ENCODE measurements at regions not wholly inside any gene's neighbourhood (a gene's known extent, or its start where the extent isn't known, plus 50 kb on each side); places are given as distances from the start of the nearest gene placed in this dataset.

DNA sequence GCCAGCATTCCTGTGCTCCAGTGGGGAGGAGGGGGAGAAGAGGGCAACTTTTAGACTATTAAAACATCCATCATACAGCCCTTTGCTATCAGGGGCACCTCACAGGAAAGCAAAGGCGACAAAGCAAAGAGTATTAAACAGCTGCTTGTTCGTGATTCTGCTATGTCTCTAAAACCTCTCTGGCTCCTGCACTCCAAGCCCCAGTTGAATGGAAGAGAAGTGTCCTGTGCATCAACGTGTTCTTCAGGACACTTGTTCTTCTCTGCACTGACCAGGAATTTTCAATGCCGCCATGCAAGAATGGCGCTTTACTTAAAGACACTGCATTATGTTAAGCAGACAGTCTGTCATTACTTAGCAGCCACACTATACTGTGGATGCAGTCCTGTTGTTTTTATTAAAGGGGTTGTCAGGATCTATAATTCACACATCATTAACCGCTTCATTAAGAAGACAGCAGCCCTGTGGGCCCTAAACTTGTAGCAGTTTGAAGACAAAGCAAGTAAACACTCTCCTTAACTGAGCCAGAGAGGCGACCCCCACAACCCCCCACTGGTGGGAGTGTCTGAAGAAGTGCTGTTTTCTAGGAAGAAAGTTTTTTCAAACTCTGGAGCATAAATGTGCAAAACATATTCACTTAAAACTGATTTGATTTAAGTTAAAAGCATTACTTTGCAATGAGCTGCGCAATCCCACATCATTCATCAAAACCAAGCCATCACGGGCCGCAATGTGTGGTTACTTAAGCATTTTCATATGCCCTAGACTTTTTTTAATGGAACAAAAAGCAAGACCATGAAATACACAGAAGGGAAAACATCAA lies 164.5 kb downstream of the ZNF608 start:
- DNase-seq = no peak

DNA sequence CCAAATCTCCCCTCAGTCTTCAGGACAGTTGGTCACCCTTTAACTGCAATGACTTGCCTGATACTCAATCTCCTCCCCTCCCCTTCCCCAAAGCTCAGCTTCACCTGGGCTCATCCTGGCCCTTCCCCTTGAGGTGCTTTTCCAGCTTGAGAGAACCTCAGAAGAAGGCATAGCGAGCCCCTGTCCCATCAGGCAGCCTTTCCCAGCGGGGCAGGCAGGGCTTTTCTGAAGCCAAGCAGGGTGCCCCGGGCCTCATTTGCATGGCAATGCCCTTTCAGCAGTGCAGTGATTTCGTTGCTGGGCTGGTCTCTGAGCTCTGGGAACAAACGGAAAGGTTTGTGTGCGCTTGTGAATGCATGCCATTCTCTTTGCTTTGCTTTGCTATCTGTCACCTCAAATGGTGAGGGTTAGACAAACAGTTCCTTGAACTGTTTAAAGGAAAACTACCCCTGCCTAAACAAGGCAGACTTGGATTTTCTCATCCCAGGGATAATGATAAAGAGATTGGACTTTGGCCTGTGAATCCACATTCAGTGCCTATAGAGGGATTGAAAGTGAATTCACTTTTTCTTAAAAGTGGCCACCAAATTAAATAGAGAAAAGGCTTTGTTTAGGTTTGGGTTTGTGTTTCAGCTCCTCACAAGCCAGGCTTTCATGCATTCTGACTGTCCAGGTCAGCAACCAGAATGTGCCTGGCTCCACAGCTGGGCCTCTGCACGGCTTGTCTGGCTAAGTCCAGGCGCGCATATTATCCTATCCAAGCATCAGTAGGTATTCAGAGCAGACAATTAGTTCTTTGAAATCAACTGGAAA lies 165.3 kb downstream of the ZNF608 start:
- DNase-seq = no peak

DNA sequence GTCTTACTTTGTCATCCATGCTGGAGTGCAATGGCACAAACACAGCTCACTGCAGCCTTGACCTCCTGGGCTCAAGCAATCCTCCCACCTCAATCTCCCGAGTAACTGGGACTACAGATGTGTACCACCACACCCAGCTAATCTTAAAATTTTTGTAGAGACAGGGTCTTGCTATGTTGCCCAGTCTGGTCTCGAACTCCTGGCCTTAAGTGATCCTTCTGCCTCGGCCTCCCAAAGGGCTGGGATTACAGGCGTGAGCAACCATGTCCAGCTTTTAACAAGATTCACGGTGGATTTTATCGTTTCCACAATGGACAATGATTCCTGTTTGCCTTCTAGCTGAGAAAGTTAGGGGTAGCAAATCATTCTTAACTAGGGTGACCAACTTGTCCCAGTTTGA lies 165.9 kb downstream of the ZNF608 start:
- DNase-seq = no peak

DNA sequence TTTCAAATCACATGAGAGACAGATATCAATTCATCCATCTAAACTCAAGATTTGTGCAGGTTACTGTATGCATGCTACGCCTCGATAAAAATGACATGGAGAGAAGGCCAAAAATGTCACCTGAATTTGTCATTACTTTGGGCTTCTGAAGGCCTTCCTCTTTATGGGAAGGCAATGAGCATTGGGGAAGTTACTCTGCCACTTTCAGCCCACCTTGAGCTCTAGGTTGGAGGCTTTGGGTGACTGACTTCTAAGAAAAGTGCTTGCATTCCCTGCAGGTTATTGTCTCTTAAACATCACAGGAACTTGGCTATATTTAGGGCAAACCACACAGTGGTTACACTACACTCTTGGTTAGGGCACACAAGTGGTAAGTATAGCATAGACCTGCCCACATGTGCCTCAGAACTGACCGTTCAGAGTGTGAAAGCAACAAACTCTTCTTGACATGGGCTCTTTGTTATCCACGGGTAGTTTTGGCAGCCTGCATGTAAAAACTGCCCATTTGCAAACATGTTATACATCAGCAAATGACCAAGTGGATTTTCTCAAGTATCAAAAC lies 169.5 kb downstream of the ZNF608 start:
- DNase-seq = no peak

DNA sequence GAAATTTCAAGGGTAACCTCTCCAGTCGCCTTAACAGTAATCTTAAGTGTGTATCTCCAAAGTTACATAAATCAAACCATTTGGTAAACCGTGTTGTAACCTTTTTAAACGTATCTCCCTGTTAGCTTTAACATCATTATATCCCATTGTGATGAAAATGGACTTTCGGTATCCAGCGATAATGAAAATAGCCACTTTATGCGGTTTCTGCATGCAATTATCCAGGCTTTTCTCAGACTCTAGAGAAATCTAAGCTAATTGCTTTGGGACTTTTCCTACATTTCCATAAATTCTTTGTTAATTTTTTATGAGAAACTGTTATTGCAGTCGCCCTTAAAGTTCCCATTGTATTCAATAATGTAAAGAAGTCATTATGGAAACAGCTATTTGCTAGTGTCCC lies 170.7 kb downstream of the ZNF608 start:
- DNase-seq = no peak

DNA sequence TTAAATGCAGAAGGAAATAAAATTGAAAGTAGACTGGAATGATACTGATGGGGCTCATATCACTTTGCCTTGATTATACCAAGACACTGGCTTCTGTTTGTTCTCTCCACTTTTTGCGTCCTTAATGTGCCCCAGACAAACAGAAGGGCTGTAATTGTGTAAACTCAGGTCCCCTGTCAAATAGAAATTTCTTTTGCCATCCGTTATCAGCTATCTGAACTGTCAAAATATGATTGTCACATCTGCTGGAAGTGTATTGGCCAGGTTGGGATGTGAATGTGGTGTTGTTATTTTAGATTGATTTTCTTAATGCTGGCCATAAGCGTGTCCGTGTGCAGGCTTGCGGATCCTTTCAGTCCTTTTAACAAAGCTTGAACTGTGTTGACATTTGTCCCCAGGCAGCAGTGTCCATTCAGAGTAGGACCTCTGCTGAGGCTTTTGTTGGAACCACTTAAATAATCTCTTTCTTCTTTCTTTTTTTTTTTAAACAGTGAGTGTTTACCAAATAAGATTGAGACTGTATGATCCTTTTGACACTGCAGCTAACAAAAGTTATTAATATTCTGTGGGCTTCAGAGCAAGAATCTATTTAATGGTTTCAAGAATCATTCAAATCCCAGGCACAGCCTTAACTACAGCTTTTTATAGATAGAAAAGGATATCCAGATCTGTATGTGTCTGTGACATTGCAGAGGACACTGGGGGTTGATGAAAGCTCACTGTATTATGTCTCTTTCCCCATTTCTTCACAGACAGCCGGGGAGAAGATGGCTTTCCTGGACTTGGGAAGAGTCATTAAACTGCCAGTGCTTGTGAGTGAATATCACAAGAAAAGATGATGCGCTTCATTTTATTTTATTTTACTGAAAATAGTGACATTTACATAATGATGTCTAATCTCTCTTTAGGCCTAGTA lies 171.7 kb downstream of the ZNF608 start:
- no peak for DNase-seq

DNA sequence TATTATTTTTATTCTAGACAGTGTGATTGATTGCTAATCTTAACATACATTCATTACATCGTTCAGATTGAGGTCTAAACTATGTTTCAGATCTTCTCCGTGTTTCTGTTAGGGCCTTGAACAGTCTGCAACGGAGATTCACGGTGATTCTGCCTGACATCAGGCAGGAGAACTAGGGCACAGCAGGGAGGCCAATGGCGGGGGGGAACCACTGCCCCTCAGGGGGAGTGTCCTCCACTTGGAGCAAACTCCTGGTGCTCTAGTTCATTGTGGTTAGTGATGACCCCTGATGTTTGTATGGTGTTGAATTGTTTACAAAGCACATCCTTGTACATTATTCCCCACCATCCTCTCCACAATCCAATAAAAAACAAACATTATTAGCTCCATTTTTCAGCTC lies 173.5 kb downstream of the ZNF608 start:
- DNase-seq = no peak

DNA sequence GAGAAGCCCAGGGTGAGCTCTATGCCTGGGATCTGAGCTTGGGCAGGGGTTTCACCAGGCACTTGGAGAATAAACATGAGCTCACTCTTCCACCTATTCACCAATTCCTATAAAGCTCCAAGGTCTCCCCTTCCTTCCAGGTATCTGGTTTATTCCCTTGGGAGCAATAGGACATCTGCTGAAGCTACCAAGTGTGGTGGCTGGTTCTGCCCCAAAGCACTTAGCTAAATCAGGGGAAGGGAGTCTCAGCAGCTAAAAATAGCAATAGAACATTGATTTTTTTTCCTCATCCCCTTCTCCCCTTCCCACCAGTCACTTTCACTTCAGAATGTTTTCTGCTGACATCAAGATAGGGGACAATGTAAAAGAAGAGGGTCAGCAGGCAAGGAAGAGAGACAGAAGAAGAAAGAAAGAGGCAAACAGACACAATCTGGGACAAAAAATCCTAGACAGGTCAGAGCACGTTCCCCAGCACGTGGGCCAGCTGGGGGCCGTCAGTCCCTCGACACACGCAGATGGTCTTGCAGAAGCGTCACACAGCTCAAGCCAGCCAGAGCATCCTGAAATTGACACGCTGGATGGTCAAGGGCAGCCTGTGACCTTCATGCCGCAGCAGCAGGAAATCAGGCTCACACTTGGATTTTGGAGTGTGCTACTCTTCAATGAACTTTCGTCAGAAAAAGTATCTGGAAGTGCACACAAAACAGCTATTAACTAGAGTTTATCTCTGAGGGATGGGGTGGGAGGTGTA lies 176.0 kb downstream of the ZNF608 start:
- peak; percentile 16 for DNase-seq

DNA sequence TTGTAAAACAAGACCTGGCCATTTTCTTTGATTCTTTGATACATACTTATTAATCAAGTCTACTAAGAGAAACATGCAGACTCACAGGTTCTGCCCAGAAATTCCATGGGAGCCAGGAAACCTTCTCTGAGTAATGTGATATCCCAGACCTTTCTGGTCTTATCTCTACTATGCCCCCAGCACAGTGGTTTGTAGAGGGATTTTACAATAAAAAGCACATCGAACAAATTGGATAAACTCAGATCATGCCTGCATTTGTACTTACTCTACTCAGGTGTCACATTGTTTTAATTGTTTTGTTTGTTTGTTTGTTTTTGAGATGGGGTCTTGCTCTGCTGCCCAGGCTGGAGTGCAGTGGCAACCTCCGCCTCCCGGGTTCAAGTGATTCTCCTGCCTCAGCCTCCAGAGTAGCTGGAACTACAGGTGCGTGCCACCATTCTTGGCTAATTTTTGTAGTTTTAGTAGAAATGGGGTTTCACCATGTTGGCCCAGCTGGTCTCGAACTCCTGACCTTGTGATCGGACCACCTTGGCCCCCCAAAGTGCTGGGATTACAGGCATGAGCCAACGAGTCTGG lies 179.5 kb downstream of the ZNF608 start:
- DNase-seq = no peak

DNA sequence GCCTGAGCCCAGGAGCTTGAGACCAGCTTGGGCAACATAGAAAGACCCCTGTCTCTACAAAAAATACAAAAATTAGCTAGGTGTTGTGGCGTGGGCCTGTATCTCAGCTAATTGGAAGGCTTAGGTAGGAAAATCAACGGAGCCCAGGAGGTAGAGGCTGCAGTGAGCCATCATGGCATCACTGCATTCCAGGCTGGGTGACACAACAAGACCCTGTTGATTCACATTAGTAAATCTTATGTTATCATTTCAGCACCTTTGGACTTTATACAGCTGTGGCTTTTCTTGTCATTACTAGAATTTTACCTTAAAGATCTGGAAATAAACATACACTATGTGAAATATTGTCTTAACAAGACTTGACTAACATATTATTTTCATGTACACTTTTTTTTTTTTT lies 185.0 kb downstream of the ZNF608 start:
- DNase-seq = no peak

DNA sequence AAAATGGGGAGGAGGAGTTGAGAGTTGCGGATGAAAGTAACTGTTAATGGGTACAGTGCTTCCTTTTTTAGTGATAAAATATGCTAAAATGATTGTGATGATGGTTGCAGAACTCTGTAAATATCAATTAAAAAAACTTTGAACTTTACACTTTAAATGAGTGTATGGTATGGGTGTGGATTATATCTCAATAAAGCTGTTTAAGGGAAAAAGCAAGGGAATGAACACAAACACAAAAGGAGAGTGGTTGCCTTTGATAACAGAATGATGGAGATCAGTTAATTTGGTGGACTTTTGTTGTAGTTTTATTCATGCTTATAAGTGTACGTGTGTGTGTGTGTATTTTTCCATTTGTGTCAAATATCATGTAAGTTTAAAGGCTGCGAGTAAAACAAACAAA lies 186.1 kb downstream of the ZNF608 start:
- no peak for DNase-seq

DNA sequence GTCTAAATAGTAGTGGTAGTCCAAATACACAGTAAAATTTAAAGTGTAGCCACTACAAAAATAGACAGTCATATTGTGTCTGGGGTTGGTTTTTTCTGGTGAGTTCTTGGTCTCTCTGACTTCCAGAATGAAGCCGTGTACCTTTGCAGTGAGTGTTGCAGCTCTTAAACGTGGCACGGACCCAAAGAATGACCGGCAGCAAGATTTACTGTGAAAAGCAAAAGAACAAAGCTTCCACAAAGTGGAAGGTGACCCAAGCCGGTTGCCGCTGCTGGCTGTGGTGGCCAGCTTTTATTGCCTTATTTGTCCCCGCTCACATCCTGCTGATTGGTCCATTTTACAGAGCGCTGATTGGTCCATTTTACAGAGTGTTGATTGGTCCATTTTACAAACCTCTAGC lies 188.7 kb downstream of the ZNF608 start:
- DNase-seq = no peak

DNA sequence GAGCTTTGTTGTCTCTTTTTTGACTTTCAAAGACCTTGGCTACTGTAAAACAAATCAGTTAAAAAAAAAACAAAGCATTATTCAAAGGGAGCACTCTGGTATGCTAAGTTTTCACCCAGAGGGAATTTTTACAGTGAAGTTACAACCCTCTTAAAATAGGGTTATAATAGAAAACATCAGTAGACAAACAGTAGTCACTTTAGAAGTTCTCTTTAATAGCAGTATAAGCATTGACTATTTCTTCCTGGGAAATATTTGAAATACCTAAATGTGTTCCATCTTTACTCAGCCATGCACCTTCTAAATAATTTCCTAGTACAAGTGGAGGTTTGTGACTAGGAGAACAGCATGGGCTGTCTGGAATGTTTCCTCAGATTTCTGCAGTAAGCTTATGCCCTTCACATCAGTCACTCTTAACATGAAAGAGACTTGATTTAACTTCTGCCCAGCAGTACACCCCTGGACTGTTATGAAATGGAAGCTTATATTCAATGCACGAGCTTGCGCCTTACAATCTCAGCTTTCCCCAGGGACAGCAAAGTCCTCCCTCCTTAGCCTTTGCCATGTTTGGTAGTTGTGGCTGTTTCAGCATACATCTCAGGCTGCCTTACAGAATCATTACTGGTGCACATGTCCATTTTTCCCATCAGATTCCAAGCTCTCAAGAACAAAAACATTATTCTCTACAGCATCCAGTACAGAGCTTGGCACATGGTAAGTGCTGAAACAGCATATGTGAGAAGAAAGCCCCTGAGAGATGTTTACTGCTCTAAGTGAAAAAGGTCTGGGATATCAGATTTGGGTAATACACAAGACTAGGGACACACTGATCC lies 191.5 kb downstream of the ZNF608 start:
- no peak for DNase-seq

DNA sequence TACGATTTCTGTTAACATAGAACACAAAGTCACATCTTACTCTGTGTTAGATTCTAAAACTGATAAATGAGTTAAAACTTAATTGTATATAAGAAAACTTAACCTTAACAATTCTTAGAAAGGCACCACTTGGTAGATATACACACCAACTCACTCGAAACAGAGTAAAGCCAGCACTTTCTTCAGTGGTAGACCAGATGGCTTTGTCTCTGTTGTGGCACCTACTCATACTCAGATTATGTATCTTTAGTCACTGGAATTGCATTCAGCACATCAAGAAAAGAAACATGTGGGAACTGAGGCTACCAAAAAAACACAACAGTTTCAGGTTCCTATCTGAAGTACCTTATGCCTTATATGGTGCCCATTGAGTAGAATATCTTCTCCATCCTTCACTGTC lies 192.5 kb downstream of the ZNF608 start:
- no peak for DNase-seq

DNA sequence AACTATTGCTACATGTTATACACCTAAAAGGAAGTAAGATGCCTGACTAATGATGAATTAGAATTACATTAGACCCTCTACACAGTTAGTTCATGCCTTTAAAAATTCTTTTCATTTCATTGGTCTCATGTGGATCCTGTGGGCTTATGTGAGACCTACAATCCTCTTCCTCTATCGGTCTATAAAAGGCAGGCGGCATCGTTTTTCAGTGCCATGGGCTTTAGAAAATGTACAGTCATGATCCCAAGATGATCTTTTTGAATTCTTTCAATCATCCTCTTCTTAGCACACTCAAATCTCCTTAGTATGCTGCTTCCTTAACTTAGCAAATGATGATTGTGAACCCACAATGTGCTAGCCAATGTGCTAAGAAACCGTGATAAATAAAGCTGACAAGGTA lies 193.9 kb downstream of the ZNF608 start:
- no peak for DNase-seq

DNA sequence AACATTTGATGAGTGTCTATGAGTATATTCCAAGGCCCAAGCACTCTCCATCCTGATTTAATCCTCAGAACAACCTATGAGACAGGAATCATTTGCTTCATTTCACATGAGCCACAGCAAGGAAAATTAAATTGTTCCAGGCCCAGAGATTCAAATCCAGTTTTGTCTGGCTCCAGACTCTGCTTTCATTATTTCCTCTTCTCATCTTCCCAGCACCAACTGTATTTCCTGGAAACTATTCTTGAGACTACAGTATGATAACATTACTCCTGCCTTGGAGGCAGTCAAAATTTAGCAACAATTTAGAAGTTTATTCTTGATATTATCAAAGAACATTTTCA lies 194.5 kb downstream of the ZNF608 start:
- no peak for DNase-seq

DNA sequence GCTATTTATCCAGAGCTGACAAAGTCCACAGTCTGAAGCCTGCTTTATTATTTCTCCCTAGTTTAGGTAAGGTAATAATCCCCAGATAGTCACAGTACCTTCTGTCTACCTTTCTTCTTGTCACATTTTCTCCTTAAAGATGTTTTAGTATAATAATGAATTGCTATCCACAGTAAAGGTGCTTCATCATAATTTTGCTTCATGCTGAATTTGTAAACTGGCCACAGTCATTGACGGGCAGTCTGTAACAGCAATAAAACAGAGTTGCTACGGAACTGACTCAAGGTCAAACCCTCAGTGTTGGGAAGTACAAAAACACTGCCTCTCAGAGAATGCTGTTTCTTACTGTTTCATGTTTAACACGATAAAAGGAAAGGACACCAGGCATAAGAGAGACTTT lies 195.7 kb downstream of the ZNF608 start:
- DNase-seq = no peak

DNA sequence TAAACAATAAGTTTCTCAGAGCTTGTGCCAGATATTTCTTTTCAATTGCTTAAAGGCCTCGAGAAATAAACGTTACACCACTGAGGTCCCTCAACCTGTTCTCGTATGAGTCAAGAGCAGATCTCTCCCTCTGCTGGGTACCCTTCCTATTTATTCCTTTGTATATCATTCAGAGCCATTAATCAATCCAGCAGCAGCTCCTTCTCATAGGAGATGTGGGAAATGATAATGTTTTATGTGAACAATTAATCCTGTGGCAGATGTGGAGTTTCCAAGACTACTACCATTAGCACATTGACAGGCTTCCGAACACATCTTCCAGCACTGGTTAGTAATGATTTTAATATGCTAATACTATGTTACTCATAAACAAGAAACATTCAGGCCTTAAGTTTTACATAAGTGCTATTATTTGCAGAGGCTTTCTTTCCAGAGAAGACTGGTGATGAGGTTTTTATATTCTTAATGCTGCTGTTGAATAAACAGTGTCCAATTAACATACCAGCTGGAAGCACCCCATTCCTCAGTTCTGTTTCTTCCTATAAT lies 196.5 kb downstream of the ZNF608 start:
- DNase-seq = no peak

DNA sequence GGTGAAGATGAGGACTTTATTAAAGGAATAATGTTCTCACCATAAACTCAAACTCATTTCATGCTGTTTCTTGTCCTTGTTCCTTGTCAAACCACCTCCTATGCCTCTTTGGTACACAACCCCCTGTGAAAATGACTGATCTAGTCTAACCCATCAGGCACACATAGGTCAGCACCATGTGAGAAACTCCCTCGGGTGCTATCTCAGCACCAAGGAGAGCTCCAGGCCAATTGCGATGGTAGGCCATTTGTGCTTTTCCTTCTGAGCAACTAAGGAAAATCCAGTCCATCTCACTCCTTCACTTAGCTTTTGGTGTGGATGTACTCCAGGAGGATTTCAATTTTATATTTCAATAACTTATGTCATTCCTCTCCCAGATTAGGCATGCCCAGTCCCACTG lies 199.8 kb downstream of the ZNF608 start:
- DNase-seq = no peak

DNA sequence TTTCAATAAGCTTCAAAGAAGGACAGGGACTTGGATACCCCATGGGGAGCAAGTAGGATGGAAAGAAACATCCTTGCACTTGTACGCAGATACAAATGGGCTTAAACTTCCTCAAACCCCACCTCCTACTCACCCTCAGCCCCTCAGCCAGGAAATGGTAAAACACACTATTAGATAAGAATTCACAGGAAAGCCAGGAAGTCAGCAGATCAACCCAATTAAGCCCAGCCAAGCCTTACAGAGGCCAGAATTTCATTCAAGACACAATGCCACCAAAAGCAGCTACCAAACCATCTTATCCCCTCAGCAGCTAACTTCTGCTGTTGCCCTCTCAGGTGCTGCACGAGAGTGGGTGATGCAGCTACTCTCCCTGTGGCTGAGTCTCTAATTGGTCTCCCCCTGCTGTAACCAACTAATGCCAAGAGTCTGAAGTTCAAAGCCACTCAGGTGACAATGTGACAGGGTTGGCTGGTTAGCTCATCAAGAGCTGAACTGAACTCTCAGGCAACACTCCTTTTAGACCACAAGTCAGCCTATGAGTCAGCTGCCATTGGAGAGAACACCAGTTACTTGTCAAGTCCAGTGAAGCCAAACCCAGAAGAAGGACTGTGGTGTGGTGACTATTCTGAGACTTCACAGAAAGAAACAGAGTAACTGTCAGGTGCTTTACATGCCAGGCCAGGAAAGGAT lies 201.9 kb downstream of the ZNF608 start:
- no peak for DNase-seq
